OCI-LY1 (cell line): ENCODE measurements at regions not wholly inside any gene's neighbourhood (a gene's known extent, or its start where the extent isn't known, plus 50 kb on each side); places are given as distances from the start of the nearest gene placed in this dataset.

Experiments used
- H2AFZ ChIP-seq: fragments of 200-600 bp; sonication (generic), shearing (Covaris generic); 2 replicates; pipeline ENCODE4 v1.6.0; 2014; ENCODE audit warnings: antibody characterized with exemption, mild to moderate bottlenecking, low read length
- H3F3A ChIP-seq: fragments of 200-600 bp; sonication (generic), shearing (Covaris generic); 2 replicates; pipeline ENCODE4 v1.6.0; 2014; ENCODE audit warnings: mild to moderate bottlenecking, antibody characterized with exemption, low read length, moderate library complexity; ENCODE audit not compliant: insufficient read depth
- H3K27ac ChIP-seq: fragments of 200-600 bp; sonication (generic); 2 replicates; pipeline ENCODE4 v1.5.1; 2014; ENCODE audit warnings: low read length, mixed run types, mild to moderate bottlenecking, low read depth; ENCODE audit not compliant: poor library complexity, severe bottlenecking
- H3K27me3 ChIP-seq: fragments of 200-600 bp; sonication (generic); 2 replicates; pipeline ENCODE4 v1.6.0; 2014; ENCODE audit warnings: antibody characterized with exemption, mild to moderate bottlenecking, low read length, moderate library complexity; ENCODE audit not compliant: insufficient read depth
- H3K36me3 ChIP-seq: fragments of 200-600 bp; sonication (generic); 2 replicates; pipeline ENCODE4 v1.6.1; 2014; ENCODE audit warnings: mild to moderate bottlenecking, antibody characterized with exemption, low read length, moderate library complexity, mixed read lengths; ENCODE audit not compliant: insufficient read depth
- H3K4me1 ChIP-seq: fragments of 200-600 bp; sonication (generic); 2 replicates; pipeline ENCODE4 v1.5.1; 2014; ENCODE audit warnings: mild to moderate bottlenecking, low read length, moderate library complexity; ENCODE audit not compliant: insufficient read depth, severe bottlenecking
- H3K4me2 ChIP-seq: fragments of 200-600 bp; sonication (generic), shearing (Covaris generic); 2 replicates; pipeline ENCODE4 v1.6.1; 2014; ENCODE audit warnings: low read length
- H3K4me3 ChIP-seq: fragments of 200-600 bp; sonication (generic); 2 replicates; pipeline ENCODE4 v1.5.1; 2014; ENCODE audit warnings: low read length, low read depth, mild to moderate bottlenecking, mixed read lengths; ENCODE audit not compliant: poor library complexity, severe bottlenecking
- H3K79me2 ChIP-seq: fragments of 200-600 bp; shearing (Covaris generic); 2 replicates; pipeline ENCODE4 v1.6.1; 2016; ENCODE audit warnings: mixed run types, low read length, mixed read lengths; ENCODE audit not compliant: insufficient read depth
- H3K9ac ChIP-seq: fragments of 200-600 bp; sonication (generic), shearing (Covaris generic); 2 replicates; pipeline ENCODE4 v1.6.1; 2014; ENCODE audit warnings: mild to moderate bottlenecking, low read length, mixed read lengths
- H3K9me2 ChIP-seq: fragments of 200-600 bp; sonication (generic), shearing (Covaris generic); 2 replicates; pipeline ENCODE4 v1.6.1; 2014; ENCODE audit warnings: low read depth, mild to moderate bottlenecking, low read length, mixed read lengths
- H3K9me3 ChIP-seq: fragments of 200-600 bp; shearing (Covaris generic); 2 replicates; pipeline ENCODE4 v1.6.1; 2014; ENCODE audit warnings: low read length, mixed read lengths
- H4K20me1 ChIP-seq: fragments of 200-600 bp; sonication (generic), shearing (Covaris generic); 2 replicates; pipeline ENCODE4 v1.6.0; 2016; ENCODE audit warnings: mild to moderate bottlenecking, low read length; ENCODE audit not compliant: insufficient read depth
- CTCF ChIP-seq: fragments of 200-600 bp; sonication (generic), shearing (Covaris generic); IDR thresholded peaks from 2 replicates; pipeline ENCODE4 v1.5.1; 2017; ENCODE audit warnings: mild to moderate bottlenecking, antibody characterized with exemption, low read length, moderate library complexity, mixed read lengths
- EZH2 ChIP-seq: fragments of 200-600 bp; sonication (generic), shearing (Covaris generic); IDR thresholded peaks from 2 replicates; pipeline ENCODE4 v1.8.0; 2017; ENCODE audit warnings: borderline replicate concordance, mixed run types, mild to moderate bottlenecking, antibody characterized with exemption, low read length, moderate library complexity, mixed read lengths

GRCh38 chr2:128409326-128410034 lies 90.8 kb upstream of the HS6ST1 start:
- Histone ChIP-seq H3K36me3 (no peaks in the 10 kb centered on the region), H3K27ac (no peak overlapping the region), H3K9me3 (no peaks in the 10 kb centered on the region), H3K4me2 (no peak overlapping the region), H3K9ac (no peak overlapping the region), H3K4me3 (no peak overlapping the region), H3K9me2 (no peaks in the 10 kb centered on the region), H3K27me3 (peaks cover 3% of the 10 kb centered on the region; the same call in 1 of the 2 replicates), H3K79me2 (no peaks in the 10 kb centered on the region), H3K4me1 (no peaks in the 10 kb centered on the region), H4K20me1 (no peaks in the 10 kb centered on the region), H3F3A (no peaks in the 10 kb centered on the region), H2AFZ (no peak overlapping the region)
- no peak for TF ChIP-seq CTCF
- no peak for TF ChIP-seq EZH2

GRCh38 chr2:128410035-128410757 lies 91.5 kb upstream of the HS6ST1 start:
- Histone ChIP-seq H3F3A (no peaks in the 10 kb centered on the region), H3K9ac (no peak overlapping the region), H3K9me2 (no peaks in the 10 kb centered on the region), H3K4me3 (no peak overlapping the region), H3K4me1 (no peaks in the 10 kb centered on the region), H3K27me3 (0 out of 2 replicates have a peak, but pooled peaks cover 3% of the 10 kb centered on the region), H4K20me1 (no peaks in the 10 kb centered on the region), H2AFZ (no peak overlapping the region), H3K79me2 (no peaks in the 10 kb centered on the region), H3K36me3 (no peaks in the 10 kb centered on the region), H3K4me2 (no peak overlapping the region), H3K27ac (no peak overlapping the region), H3K9me3 (no peaks in the 10 kb centered on the region)
- TF ChIP-seq EZH2: no peak
- TF ChIP-seq CTCF: no peak

- 0 out of 2 replicates have a peak, but pooled peaks cover 3% of the 10 kb centered on the region for H3K27me3 ChIP-seq
- no peak overlapping the region for H3K4me3 ChIP-seq
- no peaks in the 10 kb centered on the region for H4K20me1 ChIP-seq
- H3K36me3 ChIP-seq: no peaks in the 10 kb centered on the region
- no peak overlapping the region for H3K4me2 ChIP-seq
- H3K79me2 ChIP-seq: no peaks in the 10 kb centered on the region
- no peak overlapping the region for H3K9ac ChIP-seq
- TF ChIP-seq CTCF (no peak), EZH2 (no peak)
- no peaks in the 10 kb centered on the region for H3K9me2 ChIP-seq
- H3K4me1 ChIP-seq: no peaks in the 10 kb centered on the region
- no peaks in the 10 kb centered on the region for H3K9me3 ChIP-seq
- H3F3A ChIP-seq: no peaks in the 10 kb centered on the region
- no peak overlapping the region for H3K27ac ChIP-seq
- H2AFZ ChIP-seq: no peak overlapping the region
Measured at GRCh38 chr2:128410758-128411215, 92.1 kb upstream of the HS6ST1 start.
